GM18505 (cell line): ENCODE measurements at regions not wholly inside any gene's neighbourhood (a gene's known extent, or its start where the extent isn't known, plus 50 kb on each side); places are given as distances from the start of the nearest gene placed in this dataset.
"Not testable (repeated sequence)": the region's sequence is repeated elsewhere in the genome, so short reads cannot be mapped to it uniquely, and the experiment has no call there.

ENCODE experiments used
- ATAC-seq: cut with Tn5 transposase; IDR thresholded peaks from one replicate; pipeline ENCODE4 v1.9.1; 2021; ENCODE audit not compliant: unreplicated experiment
- POLR2A ChIP-seq: IDR thresholded peaks from 4 replicates; pipeline ENCODE4 v1.6.1; 2011; ENCODE audit warnings: borderline replicate concordance; ENCODE audit not compliant: insufficient read depth, insufficient read length; ENCODE audit errors: extremely low read depth

DNA sequence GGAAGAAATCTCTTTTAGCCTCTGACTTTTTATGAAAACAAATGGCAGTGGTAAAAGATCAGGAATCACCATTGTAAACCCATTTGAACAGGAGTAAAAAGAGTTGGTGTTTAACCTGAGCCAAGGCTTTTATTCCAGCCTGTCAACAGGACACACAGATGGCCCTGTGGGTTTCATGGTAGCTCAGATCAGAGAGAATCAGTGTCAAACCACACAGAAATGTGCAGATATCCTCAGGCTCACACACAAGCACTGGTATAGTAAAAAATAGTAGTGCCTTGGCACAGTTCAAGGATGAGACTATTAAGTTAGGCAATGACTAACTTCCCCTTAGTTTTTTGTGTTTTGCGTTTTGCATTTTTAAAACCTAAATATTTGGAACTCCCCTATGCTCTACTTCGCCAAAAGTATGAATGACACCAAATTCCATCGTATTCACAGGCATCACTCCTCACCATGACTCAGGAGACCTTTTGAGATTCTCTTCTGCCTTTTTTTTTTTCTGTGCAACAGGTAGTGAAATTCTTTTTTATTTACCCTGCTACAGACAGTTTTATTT, 1200.0 kb downstream of the CDH11 start:
- no peak for TF ChIP-seq POLR2A
- ATAC-seq, result no peak

DNA sequence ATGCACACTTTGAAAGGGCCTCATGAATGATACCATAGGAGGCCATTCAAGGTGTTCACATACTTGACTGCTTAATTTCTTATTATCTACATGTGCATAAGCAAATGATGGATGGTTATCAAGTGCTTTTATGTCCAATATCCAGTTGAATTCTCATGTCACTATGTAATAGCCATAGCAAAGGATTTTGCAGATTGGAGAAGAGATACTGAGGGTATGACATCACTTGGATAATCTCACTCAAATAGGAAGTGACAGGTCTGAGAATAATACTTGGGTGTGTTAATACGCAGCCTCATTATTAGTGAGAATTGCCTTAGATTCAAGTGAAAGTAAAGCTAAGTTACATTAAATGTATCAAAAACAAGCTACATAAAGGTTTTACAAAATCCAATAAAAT, 1208.6 kb downstream of the CDH11 start:
- TF ChIP-seq POLR2A, result no peak
- no peak for ATAC-seq

DNA sequence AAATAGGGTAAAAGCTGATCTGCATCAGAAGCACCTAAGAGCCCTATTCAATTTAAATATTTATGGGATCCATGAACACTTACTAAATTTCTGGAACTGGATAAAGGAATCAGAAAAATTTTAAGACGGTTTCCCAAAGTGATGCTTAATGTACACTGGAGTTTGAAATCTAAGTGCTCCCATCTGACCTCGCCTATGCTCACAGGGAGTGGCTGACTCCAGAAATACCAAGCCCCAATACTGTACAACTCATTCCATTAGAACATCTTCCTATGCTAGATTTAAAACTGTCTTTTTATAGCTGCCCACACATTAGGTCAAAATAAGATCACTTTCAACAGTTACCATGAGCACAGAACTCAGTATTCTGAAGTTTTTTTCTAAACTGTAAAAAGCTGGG, 1214.6 kb downstream of the CDH11 start:
- TF ChIP-seq POLR2A, result no peak
- ATAC-seq, result no peak

DNA sequence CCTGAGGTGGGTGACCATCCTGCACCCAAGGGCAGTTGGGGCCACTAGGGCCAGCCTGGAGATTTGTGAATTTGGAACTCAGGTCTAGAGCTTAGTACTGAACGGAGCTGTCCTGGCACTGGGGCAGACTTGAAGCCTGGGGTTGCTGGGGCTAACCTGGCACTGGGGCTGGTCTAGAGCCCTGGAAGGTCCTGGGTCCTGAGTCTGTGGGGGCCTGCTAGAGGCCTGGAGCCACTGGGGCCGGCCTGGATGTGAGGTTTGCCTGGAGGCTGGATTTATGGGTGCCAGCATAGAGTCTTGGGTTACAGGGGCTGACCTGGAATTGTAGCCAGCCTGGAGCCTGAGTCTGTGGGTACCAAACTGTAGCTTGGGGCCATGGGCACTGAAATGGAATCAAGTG, 1216.9 kb downstream of the CDH11 start:
- no peak for ATAC-seq
- TF ChIP-seq POLR2A, result no peak

DNA sequence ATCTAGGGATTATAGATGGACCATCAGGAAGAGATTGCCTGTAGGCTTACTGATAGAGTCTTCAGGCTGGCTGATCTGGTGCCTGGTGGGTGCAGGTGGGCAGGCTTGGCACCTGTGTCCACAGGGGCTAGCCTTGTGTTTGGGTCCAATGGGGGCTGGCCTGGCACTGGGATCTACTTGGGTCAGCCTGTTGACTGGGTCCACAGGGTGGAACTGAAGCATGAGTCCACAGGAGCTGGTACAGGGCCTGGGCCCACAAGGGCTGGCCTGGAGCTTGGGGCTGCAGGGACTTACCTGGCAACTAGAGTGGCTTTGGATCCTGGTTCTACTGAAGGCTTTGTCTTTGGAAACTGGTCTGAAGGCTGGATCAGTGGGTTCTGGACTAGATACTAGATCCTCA, 1217.7 kb downstream of the CDH11 start:
- ATAC-seq, result no peak
- TF ChIP-seq POLR2A, result no peak

DNA sequence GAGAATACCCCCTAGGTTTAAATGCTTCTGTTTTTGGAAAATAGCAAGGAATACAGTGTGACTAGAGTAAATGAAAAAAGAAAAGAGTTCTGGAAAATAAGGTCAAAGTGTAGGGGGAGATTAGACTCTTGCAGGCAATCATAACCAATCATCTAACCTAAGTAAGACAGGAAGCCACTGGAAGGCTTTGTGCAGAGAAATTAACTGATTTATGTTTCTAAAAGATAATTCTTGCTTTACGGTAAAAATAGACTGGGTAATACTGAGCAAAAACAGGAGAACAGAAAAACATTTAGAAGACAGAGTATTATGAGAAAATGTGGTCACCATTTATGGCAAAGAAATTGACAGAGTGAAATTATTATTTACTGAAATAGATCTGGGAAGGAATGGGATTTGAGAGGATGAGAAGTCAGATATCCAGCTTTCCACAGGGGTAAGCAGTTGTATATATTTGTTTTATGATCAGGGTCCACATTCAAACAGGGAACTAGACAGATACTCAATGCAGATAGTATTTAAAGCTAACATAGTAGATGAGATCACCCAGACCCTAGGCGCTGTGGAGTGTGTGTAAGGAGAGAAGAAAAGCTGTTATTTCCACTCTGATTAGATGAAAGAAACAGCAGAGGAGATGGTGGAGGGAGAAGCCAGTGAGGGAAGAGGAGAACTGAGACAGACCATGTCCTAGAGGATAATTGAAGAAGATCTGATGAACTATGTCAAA, 1225.3 kb downstream of the CDH11 start:
- ATAC-seq, result no peak
- TF ChIP-seq POLR2A, result no peak

DNA sequence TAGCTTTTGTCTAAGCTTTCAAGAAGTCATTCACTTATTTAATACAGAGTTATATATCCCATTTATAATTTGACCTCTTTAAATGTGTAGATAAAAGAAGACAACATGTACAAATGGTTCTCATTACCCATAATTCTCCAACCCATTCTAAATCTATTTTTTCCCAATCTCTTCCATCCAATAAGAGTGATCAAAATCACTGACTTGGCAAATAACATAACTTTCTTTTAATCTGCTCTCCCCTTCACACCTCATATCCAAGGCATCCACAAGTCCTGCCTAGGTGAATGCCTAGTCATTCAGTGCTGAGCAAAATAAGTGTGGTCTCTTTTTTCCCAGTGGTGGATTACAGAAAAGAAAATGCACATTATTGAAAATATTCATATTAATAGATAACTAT, 1231.1 kb downstream of the CDH11 start:
- ATAC-seq, result no peak
- TF ChIP-seq POLR2A, result no peak

DNA sequence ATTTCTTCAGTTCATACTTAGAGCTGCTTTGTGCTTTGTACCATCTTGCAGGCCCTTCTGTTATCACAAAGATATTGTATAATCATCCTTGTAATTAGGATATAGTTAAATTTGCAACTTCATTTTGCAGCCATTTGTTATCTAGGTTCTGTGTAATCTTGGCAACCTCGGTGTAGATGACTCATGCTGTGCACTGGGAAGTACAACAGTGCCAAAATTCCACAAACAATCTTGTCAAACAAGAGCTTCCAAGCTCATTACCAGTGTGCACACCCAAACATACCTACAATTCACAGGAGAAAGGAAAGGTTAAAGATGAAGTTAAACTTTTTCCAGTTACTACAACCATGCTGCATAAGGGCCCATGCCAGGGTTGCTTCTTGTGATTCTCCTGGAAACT, 1231.8 kb downstream of the CDH11 start:
- no peak for ATAC-seq
- TF ChIP-seq POLR2A, result no peak

DNA sequence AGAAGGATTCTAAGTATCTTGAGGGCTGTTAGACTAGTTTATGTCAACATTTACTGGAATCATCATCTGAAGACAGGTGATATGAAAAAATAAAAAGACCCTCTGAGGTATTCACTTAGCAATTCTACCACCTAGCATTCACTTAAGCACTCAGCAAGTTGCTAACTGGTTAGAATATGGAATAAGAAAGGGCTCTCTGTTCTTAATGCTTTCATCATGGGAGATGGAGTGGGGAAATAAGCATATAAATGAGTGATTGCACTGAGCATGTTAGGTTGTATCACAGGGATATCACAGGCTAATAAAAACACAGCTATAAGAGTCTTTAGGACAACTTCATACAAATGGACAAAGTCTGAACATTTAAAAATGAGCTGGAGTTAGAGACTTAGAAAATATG, 1238.8 kb downstream of the CDH11 start:
- ATAC-seq, result no peak
- TF ChIP-seq POLR2A, result no peak

DNA sequence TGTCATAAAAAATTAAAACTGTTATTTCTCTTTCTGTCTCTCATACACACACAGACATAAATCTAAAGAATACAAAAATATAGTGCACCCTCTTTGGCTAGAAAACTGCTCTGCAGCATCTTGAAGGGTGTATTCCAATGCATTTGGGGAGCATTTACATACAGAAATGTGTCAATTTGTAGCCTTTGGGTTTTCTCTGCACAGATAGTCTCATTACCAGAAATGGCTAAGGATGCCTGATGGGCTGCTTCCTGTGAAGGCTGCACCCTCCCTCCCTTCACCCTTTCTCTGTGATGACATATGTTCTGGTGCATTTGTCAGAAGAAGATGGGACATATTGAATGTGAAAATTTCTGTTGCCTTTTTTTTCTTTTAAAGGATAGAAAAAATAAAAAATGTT, 1239.3 kb downstream of the CDH11 start:
- TF ChIP-seq POLR2A, result no peak

DNA sequence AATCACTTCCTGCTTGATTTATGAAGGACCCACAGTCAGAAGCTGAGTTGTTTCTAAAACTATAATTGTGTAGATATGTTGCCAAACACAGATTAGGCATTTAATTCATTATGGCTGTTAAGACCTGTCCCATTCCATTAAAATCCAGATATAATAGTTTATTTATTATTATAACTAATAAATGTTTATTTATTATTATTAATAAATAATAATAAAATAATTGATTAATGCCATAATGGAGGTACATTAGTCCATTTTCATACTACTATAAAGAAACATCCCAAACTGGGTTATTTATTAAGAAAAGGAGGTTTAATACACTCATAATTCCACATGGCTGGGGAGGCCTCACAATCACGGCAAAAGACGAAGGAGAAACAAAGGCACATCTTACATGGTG, 1240.9 kb downstream of the CDH11 start:
- no peak for ATAC-seq
- TF ChIP-seq POLR2A, result no peak

More for the DNA sequence above, 1239.3 kb downstream of the CDH11 start:
- no peak for ATAC-seq

DNA sequence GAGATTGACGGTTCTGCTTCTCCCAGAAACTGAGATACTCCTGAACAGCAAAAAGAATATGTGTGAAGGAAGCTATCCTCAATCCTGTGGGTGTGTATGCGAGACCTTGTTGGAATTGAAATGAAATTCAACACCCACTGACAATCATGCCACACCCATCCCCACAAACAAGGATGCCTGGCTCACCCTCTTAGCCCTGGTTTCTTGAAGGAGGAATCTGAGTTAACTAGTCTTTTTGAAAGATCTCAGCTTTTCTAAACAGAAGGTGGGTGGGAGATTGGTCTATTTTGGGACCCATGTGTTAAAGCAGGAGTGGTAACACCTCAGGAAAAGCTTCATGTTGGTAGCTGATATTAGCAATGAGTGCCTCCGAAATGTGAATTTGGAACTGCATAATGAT, 1244.5 kb downstream of the CDH11 start:
- no peak for TF ChIP-seq POLR2A
- no peak for ATAC-seq

DNA sequence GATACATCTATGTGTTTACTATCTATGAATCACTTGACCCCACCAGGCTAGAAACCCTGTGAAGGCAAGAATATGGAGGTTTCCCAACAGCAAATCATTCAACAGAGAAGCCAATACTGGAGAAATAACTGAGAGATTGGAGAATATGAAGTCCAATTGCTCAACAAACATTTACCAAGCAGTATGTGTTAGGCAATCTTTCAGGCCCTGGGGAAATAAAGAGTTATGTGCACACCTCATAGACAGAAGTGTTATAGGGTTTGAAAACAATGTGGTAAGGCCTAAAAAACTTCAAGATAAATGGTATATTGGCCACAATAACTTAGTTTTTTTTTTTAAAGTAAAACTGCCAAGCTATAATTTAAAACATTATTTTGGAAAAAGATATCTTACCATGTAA, 1245.8 kb downstream of the CDH11 start:
- TF ChIP-seq POLR2A, result no peak
- ATAC-seq, result no peak

DNA sequence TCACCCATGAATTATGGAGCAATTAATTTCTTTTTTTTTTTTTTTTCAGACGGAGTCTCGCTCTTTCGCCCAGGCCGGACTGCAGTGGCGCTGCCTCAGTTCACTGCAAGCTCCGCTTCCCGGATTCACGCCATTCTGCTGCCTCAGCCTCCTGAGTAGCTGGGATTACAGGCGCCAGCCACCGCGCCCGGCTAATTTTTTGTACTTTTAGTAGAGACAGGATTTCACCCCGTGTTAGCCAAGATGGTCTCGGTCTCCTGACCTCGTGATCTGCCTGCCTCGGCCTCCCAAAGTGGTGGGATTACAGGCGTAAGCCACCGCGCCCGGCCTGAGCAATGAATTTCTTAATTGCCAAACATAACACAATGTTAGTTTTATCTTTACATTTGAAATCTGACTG, 1261.2 kb downstream of the CDH11 start:
- not testable (repeated sequence) for ATAC-seq

DNA sequence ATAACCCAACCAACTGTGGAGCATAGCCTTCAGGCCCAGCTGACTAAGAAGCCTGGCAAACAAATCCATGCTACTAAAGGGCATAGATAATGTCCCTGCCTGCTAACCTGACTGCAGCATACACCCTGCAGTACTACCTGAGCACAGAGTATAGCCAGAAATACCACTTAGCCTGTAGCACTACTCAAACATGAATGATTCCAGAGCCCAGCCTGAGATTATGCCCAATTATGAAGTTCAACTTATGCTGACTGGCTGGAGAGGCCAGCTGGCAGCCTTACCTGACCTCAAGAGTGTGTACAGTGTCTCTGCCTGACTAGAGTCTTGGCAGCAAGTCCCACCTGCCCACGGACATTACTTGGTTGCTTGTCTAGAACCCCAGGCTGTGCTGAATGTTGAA, 1265.3 kb downstream of the CDH11 start:
- no peak for TF ChIP-seq POLR2A

DNA sequence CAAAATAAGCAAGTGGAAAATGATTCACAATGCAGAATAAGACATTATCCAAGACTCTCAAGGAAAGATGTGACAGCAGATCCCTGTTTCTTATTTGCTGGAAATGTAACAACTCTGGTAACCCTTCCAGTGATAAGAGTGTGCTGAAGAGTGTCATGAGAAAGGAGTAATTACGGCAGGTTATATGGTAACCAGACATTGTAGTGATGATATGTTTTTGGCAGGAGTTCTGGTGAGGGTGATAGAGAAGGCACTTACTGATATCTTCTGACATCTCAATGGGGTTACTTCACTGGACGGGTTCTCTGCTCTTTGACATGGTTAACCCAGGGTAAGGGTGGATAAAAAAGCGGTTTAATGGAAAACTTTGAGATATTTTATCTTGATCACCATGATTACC, 1270.9 kb downstream of the CDH11 start:
- no peak for TF ChIP-seq POLR2A
- no peak for ATAC-seq

More for the DNA sequence above, 1265.3 kb downstream of the CDH11 start:
- ATAC-seq, result no peak

DNA sequence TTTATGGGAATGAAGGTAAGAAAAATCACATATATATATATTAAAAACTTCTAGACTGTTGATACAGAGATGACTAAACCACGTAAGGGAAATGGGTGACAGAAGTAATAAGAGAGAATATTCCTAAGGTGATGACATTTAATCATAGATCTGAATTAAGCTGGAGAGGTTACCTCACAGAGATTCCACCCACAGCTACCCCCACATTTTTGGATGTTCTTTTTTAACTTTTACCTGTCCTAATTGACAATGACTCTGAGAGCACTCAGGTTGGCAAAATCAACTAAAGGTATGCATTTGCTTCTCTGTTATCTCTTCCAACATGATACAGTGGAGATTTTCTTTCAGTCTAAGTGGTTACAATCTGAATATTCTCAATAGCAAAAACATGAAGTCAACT, 1280.6 kb downstream of the CDH11 start:
- no peak for TF ChIP-seq POLR2A
- no peak for ATAC-seq
